ENCODE measurements at regions not wholly inside any gene's neighbourhood (a gene's known extent, or its start where the extent isn't known, plus 50 kb on each side); places are given as distances from the start of the nearest gene placed in this dataset.
"Not testable (repeated sequence)": the region's sequence is repeated elsewhere in the genome, so short reads cannot be mapped to it uniquely, and the experiment has no call there.

GRCh38 chr7:119886525-119886924 is 386.4 kb upstream of the KCND2 start:
- TF ChIP-seq CTCF, POLR2A (IDR thresholded peaks at IDR 0.05): not testable (repeated sequence)

Data from breast epithelium (tissue), 3 donors.